A673 (cell line): ENCODE measurements at regions not wholly inside any gene's neighbourhood (a gene's known extent, or its start where the extent isn't known, plus 50 kb on each side); places are given as distances from the start of the nearest gene placed in this dataset.

Experiments
- BruUV-seq: library from RNA; stranded (reverse); fragments of 400-500 nt; replicated peaks from 2 replicates; lab custom pipeline; 2021; lab: Mats Ljungman, UMichigan
- CTCF ChIA-PET: fragments of 300-600 bp; sonication (Branson Sonifier 250); formaldehyde crosslinking; loops from one replicate; lab custom pipeline; 2022; ENCODE audit warnings: antibody characterized with exemption; lab: Charles Lee
- POLR2A ChIA-PET: fragments of 300-600 bp; sonication (Branson Sonifier 250); formaldehyde crosslinking; loops from one replicate; lab custom pipeline; 2022; ENCODE audit warnings: antibody characterized with exemption; ENCODE audit not compliant: low non-redundant PET; lab: Charles Lee
- DNase-seq: peaks from one replicate; pipeline ENCODE4 v3.0.0-alpha.2; 2015; ENCODE audit warnings: low spot score
- H3K27ac ChIP-seq: fragments of 200-600 bp; sonication (generic); 2 replicates; pipeline ENCODE4 v1.5.1; 2016; ENCODE audit warnings: mixed run types, low read depth, mild to moderate bottlenecking, mixed read lengths, antibody characterized with exemption, low read length; ENCODE audit not compliant: poor library complexity, severe bottlenecking
- H3K27me3 ChIP-seq: fragments of 200-600 bp; sonication (generic); replicated peaks from 2 replicates; pipeline ENCODE4 v1.6.1; 2017; ENCODE audit warnings: mixed run types, low read depth, mild to moderate bottlenecking, mixed read lengths, antibody characterized with exemption, low read length; ENCODE audit not compliant: insufficient read depth, poor library complexity
- H3K36me3 ChIP-seq: fragments of 200-600 bp; sonication (generic); 2 replicates; pipeline ENCODE4 v1.6.1; 2016; ENCODE audit warnings: mixed run types, mild to moderate bottlenecking, mixed read lengths, antibody characterized with exemption, low read length; ENCODE audit not compliant: insufficient read depth, poor library complexity, severe bottlenecking
- H3K4me1 ChIP-seq: fragments of 200-600 bp; sonication (generic); 2 replicates; pipeline ENCODE4 v1.6.1; 2017; ENCODE audit warnings: mixed run types, mild to moderate bottlenecking, mixed read lengths, antibody characterized with exemption, low read length; ENCODE audit not compliant: insufficient read depth, poor library complexity, severe bottlenecking
- H3K4me3 ChIP-seq: fragments of 200-600 bp; sonication (generic); 2 replicates; pipeline ENCODE4 v1.5.1; 2016; ENCODE audit warnings: low read depth, mixed run types, mild to moderate bottlenecking, mixed read lengths, low read length; ENCODE audit not compliant: poor library complexity, severe bottlenecking
- H3K9me3 ChIP-seq: fragments of 200-600 bp; sonication (generic); 2 replicates; pipeline ENCODE4 v1.6.1; 2016; ENCODE audit warnings: mixed run types, low read depth, mild to moderate bottlenecking, mixed read lengths, antibody characterized with exemption, low read length; ENCODE audit not compliant: poor library complexity, severe bottlenecking
- CTCF ChIP-seq: fragments of 300-800, 200-600 bp; sonication (generic); conservative IDR thresholded peaks from 2 replicates; pipeline ENCODE4 v1.5.1; 2017; ENCODE audit warnings: low read depth, mild to moderate bottlenecking, antibody characterized with exemption, low read length, moderate library complexity, mixed read lengths
- EZH2 ChIP-seq: fragments of 200-600 bp; sonication (generic); IDR thresholded peaks from 2 replicates; pipeline ENCODE4 v1.6.1; 2017; ENCODE audit warnings: borderline replicate concordance, low read depth, mild to moderate bottlenecking, mixed read lengths, antibody characterized with exemption, low read length; ENCODE audit not compliant: poor library complexity, severe bottlenecking
- intact Hi-C: fragments of 100-400 bp; cut with micrococcal nuclease; formaldehyde crosslinking; loops from one replicate; pipeline ENCODE4 v1.10.0; 2022; ENCODE audit not compliant: unreplicated experiment

GRCh38 chr4:13985837-13986236, 358.3 kb upstream of the BOD1L1 start:
- Histone ChIP-seq H3K27ac (no peak overlapping the region), H3K4me1 (no peaks in the 10 kb centered on the region), H3K9me3 (no peaks in the 10 kb centered on the region), H3K4me3 (no peak overlapping the region), H3K36me3 (no peaks in the 10 kb centered on the region), H3K27me3 (no peaks in the 10 kb centered on the region)
- no TSS peak for BruUV-seq
- CTCF ChIA-PET = no interaction called here
- DNase-seq = no peak
- intact Hi-C loops = no loop called here
- POLR2A ChIA-PET = no interaction called here
- TF ChIP-seq EZH2 (no peak), CTCF (no peak)

GRCh38 chr4:13986548-13986947, 359.0 kb upstream of the BOD1L1 start:
- ChIA-PET CTCF (no interaction called here), POLR2A (no interaction called here)
- peaks cover 4% of the 10 kb centered on the region for H3K4me1 ChIP-seq
- no peak for TF ChIP-seq CTCF
- H3K36me3 ChIP-seq = no peaks in the 10 kb centered on the region
- no peak overlapping the region for H3K27ac ChIP-seq
- no peak for DNase-seq
- BruUV-seq = no TSS peak
- H3K4me3 ChIP-seq = no peak overlapping the region
- intact Hi-C loops = no loop called here
- H3K27me3 ChIP-seq = no peaks in the 10 kb centered on the region
- H3K9me3 ChIP-seq = no peaks in the 10 kb centered on the region

GRCh38 chr4:13988353-13989305, 361.1 kb upstream of the BOD1L1 start:
- BruUV-seq = no TSS peak
- DNase-seq = peak; percentile 39
- TF ChIP-seq EZH2 = no peak

More at GRCh38 chr4:13988353-13989305, 361.1 kb upstream of the BOD1L1 start:
- Histone ChIP-seq H3K4me1 (peaks cover 4% of the 10 kb centered on the region), H3K9me3 (no peaks in the 10 kb centered on the region), H3K36me3 (no peaks in the 10 kb centered on the region), H3K27me3 (no peaks in the 10 kb centered on the region), H3K27ac (no peak overlapping the region), H3K4me3 (no peak overlapping the region)
- intact Hi-C loops = no loop called here
- ChIA-PET POLR2A (no interaction called here), CTCF (no interaction called here)
